Endothelial cell of umbilical vein (primary cell): ENCODE measurements at regions not wholly inside any gene's neighbourhood (a gene's known extent, or its start where the extent isn't known, plus 50 kb on each side); places are given as distances from the start of the nearest gene placed in this dataset.

ENCODE experiments used
- BruUV-seq: library from RNA; stranded (reverse); fragments of 400-500 nt; replicated peaks from 2 replicates; lab custom pipeline; 2021; lab: Mats Ljungman, UMichigan
- CTCF ChIA-PET: fragments of 300-600, 350-600 bp; sonication (Branson Sonifier 250); formaldehyde crosslinking; loops from one replicate; lab custom pipeline; 2021; ENCODE audit warnings: antibody characterized with exemption, inconsistent platforms; lab: Charles Lee
- POLR2A ChIA-PET: fragments of 300-600, 350-600 bp; sonication (Branson Sonifier 250); formaldehyde crosslinking; loops from one replicate; lab custom pipeline; 2021; ENCODE audit warnings: antibody characterized with exemption, inconsistent platforms; lab: Charles Lee
- DNase-seq: peaks from one replicate; pipeline ENCODE4 v3.0.0-alpha.2; 2011; ENCODE audit warnings: low read depth, low spot score
- FAIRE-seq: peaks from 2 replicates; lab custom pipeline; 2011; peaks lifted over from hg19 to GRCh38; lab: Jason Lieb, UNC
- H2AFZ ChIP-seq: 2 replicates; pipeline ENCODE4 v1.6.0; 2012; ENCODE audit warnings: low read depth, low read length, control low read depth, inconsistent platforms
- H3K27ac ChIP-seq: 2 replicates; pipeline ENCODE4 v1.5.1; 2011; ENCODE audit warnings: low read depth, mild to moderate bottlenecking, control low read depth, low read length, moderate library complexity; ENCODE audit not compliant: insufficient read depth
- H3K27me3 ChIP-seq, 2 experiments: 2 replicates each; pipeline versions ENCODE4 v1.6.0 to v1.6.1; 2011; ENCODE audit warnings: low read length in 2 of 2, mixed read lengths in 1 of 2; ENCODE audit not compliant: control insufficient read depth in 2 of 2, insufficient read depth in 2 of 2
- H3K36me3 ChIP-seq, 2 experiments: 2 replicates in 1 of 2; 3 replicates in 1 of 2; pipeline ENCODE4 v1.5.1; 2011; ENCODE audit warnings: low read length in 2 of 2, mild to moderate bottlenecking in 1 of 2, moderate library complexity in 1 of 2; ENCODE audit not compliant: control insufficient read depth in 2 of 2, insufficient read depth in 2 of 2; ENCODE audit errors: extremely low read depth in 1 of 2
- H3K4me1 ChIP-seq: 3 replicates; pipeline ENCODE4 v1.5.1; 2011; ENCODE audit warnings: mild to moderate bottlenecking, low read length; ENCODE audit not compliant: control insufficient read depth, insufficient read depth; ENCODE audit errors: extremely low read depth
- H3K4me2 ChIP-seq: 2 replicates; pipeline ENCODE4 v1.6.1; 2011; ENCODE audit warnings: low read length, control low read depth, mixed read lengths; ENCODE audit not compliant: insufficient read depth
- H3K4me3 ChIP-seq, 3 experiments: fragments of 200-600 bp in 1 of 3; sonication (generic), shearing (Covaris generic) in 1 of 3; replicated peaks in 1 of 3; 2 replicates each; pipeline ENCODE4 v1.5.1; 2011 to 2016; ENCODE audit warnings: control low read depth in 3 of 3, low read length in 3 of 3, mild to moderate bottlenecking in 2 of 3, inconsistent platforms in 1 of 3, low read depth in 1 of 3, moderate library complexity in 1 of 3; ENCODE audit not compliant: insufficient read depth in 1 of 3
- H3K79me2 ChIP-seq: 2 replicates; pipeline ENCODE4 v1.6.0; 2012; ENCODE audit warnings: low read length, inconsistent platforms; ENCODE audit not compliant: control insufficient read depth, insufficient read depth
- H3K9ac ChIP-seq: replicated peaks from 2 replicates; pipeline ENCODE3; 2011; ENCODE audit warnings: low read length, control low read depth; ENCODE audit not compliant: insufficient read depth; ENCODE audit errors: extremely low read depth
- H3K9me1 ChIP-seq: replicated peaks from 3 replicates; pipeline ENCODE4 v1.6.0; 2011; ENCODE audit warnings: mild to moderate bottlenecking, low read length; ENCODE audit not compliant: control insufficient read depth, insufficient read depth; ENCODE audit errors: extremely low read depth
- H3K9me3 ChIP-seq: replicated peaks from 2 replicates; pipeline ENCODE4 v1.5.1; 2012; ENCODE audit warnings: low read length, inconsistent platforms; ENCODE audit not compliant: control insufficient read depth, insufficient read depth
- H4K20me1 ChIP-seq: replicated peaks from 2 replicates; pipeline ENCODE3; 2011; ENCODE audit warnings: mild to moderate bottlenecking, low read length; ENCODE audit not compliant: control insufficient read depth, insufficient read depth; ENCODE audit errors: extremely low read depth
- EZH2 ChIP-seq: IDR thresholded peaks from 2 replicates; pipeline ENCODE4 v1.6.1; 2012; ENCODE audit warnings: borderline replicate concordance, low read depth, mild to moderate bottlenecking, moderate library complexity, low read length, inconsistent platforms; ENCODE audit not compliant: severe bottlenecking
- FOS ChIP-seq: IDR thresholded peaks from 2 replicates; pipeline ENCODE4 v1.6.1; 2011; ENCODE audit warnings: mild to moderate bottlenecking, low read length, moderate library complexity, borderline replicate concordance; ENCODE audit not compliant: insufficient read depth
- GATA2 ChIP-seq: IDR thresholded peaks from 2 replicates; pipeline ENCODE4 v1.7.0; 2011; ENCODE audit warnings: low read depth, mild to moderate bottlenecking, moderate library complexity, mixed read lengths, low read length; ENCODE audit not compliant: insufficient read length, insufficient read depth
- JUN ChIP-seq: IDR thresholded peaks from 2 replicates; pipeline ENCODE4 v1.6.1; 2011; ENCODE audit warnings: borderline replicate concordance, low read depth; ENCODE audit not compliant: insufficient read length, insufficient read depth
- MYC ChIP-seq: IDR thresholded peaks from one replicate; pipeline ENCODE4 v1.6.1; 2011; ENCODE audit warnings: mild to moderate bottlenecking, low read depth, low read length
- POLR2A ChIP-seq: IDR thresholded peaks from 2 replicates; pipeline ENCODE4 v1.6.1; 2012; ENCODE audit warnings: low read depth, mild to moderate bottlenecking, control low read depth, low read length
- POLR2AphosphoS5 ChIP-seq: IDR thresholded peaks from 2 replicates; pipeline ENCODE4 v1.6.1; 2012; ENCODE audit warnings: low read depth, mild to moderate bottlenecking, control low read depth, low read length, moderate library complexity; ENCODE audit not compliant: insufficient read depth
- dilution Hi-C: fragments of 300-500 bp; cut with MboI; formaldehyde crosslinking; loops from one replicate; pipeline ENCODE4 v1.15.0; 2019; ENCODE audit warnings: low sequenced_read_pairs; ENCODE audit not compliant: extremely low pct_ligation_motif_present
- intact Hi-C: fragments of 100-400 bp; cut with micrococcal nuclease; formaldehyde crosslinking; loops from one replicate; pipeline ENCODE4 v1.10.0; 2022
- TF ChIP-seq, protein P1 (sequence below), 2 donors: IDR thresholded peaks; 1 replicate in 1 of 2; 2 replicates in 1 of 2; pipeline ENCODE4 v1.5.1; 2011; ENCODE audit warnings: low read length in 2 of 2, mild to moderate bottlenecking in 2 of 2, moderate library complexity in 2 of 2, control low read depth in 1 of 2, inconsistent platforms in 1 of 2, low read depth in 1 of 2; ENCODE audit not compliant: insufficient read depth in 1 of 2; ENCODE audit errors: extremely low read depth in 1 of 2
- TF ChIP-seq, protein P2 (sequence below): IDR thresholded peaks from 2 replicates; pipeline ENCODE4 v1.6.1; 2011; ENCODE audit not compliant: insufficient read depth, insufficient read length

DNA sequence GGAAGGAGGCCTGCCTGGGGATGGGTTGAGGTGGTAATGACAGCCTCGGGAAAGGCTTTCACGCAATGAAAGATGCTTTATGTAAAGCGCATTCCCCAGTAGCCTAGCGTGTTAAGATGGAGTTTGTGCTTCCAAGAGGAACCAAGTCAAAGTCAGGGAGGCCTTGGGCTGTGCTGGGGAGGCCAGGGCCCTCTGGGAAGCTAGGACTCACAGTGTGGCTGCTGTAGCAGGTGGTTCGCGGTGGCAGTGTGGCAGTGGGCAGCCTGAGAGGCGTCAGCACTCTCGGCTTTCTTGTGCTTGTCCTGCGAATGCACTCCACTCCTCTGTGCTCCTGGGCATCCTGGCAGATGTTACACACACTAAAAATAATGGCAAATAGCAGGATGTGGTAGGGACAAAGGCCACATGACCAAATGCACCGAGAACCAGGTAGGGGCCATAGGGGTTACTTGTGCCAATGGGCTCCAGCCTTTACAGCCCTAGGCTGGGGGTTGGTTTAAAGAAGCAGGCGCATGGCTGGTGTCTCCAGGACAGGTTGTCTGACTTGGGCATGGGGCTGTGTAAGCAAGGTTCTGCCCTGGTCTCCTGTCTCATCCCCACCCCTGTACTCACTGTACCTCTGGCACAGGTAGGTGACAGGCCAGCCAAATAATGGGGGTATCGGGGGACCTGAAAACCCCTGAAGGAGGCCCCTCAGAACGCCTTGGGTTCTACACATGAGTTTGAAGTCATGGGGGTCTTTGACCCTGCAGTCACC is 154.4 kb upstream of the TWIST2 start:
- no peaks in the 10 kb centered on the region for H3K4me1 ChIP-seq
- dilution Hi-C loops, result no loop called here
- TF ChIP-seq, protein P1, sequence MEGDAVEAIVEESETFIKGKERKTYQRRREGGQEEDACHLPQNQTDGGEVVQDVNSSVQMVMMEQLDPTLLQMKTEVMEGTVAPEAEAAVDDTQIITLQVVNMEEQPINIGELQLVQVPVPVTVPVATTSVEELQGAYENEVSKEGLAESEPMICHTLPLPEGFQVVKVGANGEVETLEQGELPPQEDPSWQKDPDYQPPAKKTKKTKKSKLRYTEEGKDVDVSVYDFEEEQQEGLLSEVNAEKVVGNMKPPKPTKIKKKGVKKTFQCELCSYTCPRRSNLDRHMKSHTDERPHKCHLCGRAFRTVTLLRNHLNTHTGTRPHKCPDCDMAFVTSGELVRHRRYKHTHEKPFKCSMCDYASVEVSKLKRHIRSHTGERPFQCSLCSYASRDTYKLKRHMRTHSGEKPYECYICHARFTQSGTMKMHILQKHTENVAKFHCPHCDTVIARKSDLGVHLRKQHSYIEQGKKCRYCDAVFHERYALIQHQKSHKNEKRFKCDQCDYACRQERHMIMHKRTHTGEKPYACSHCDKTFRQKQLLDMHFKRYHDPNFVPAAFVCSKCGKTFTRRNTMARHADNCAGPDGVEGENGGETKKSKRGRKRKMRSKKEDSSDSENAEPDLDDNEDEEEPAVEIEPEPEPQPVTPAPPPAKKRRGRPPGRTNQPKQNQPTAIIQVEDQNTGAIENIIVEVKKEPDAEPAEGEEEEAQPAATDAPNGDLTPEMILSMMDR (IDR thresholded peaks at IDR 0.05; ENCODE audit: extremely low read depth in 1 of 2, insufficient read depth in 1 of 2, low read depth in 1 of 2, low read length in 2 of 2), result no peak
- TF ChIP-seq, protein P2, sequence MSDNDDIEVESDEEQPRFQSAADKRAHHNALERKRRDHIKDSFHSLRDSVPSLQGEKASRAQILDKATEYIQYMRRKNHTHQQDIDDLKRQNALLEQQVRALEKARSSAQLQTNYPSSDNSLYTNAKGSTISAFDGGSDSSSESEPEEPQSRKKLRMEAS, result no peak
- no peak for TF ChIP-seq POLR2AphosphoS5
- no peak for TF ChIP-seq EZH2
- TF ChIP-seq JUN, result no peak
- no peak for TF ChIP-seq MYC
- no peak for TF ChIP-seq FOS
- TF ChIP-seq POLR2A, result no peak
- TF ChIP-seq GATA2, result no peak

More for the DNA sequence above, 154.4 kb upstream of the TWIST2 start:
- POLR2A ChIA-PET, result no interaction called here
- Histone ChIP-seq H3K4me2 (no peak overlapping the region), H3K36me3 (no peaks in the 10 kb centered on the region), H3K9me1 (no peaks in the 10 kb centered on the region), H3K4me3 (no peak overlapping the region), H3K9ac (no peak overlapping the region), H3K27me3 (no peaks in the 10 kb centered on the region), H3K27ac (no peak overlapping the region), H4K20me1 (no peaks in the 10 kb centered on the region), H2AFZ (no peak overlapping the region), H3K79me2 (no peaks in the 10 kb centered on the region), H3K9me3 (no peaks in the 10 kb centered on the region)
- CTCF ChIA-PET, result no interaction called here
- no peak for DNase-seq
- FAIRE-seq, result no peak
- intact Hi-C loops, result no loop called here
- no TSS peak for BruUV-seq
